Stomach (tissue), 4 donors: ENCODE measurements at regions not wholly inside any gene's neighbourhood (a gene's known extent, or its start where the extent isn't known, plus 50 kb on each side); places are given as distances from the start of the nearest gene placed in this dataset.

ENCODE experiments used
- CTCF ChIP-seq, 7 experiments: fragments of 450-650 bp in 4 of 7; fragments of 200-600 bp in 3 of 7; sonication (generic) in 3 of 7; IDR thresholded peaks; one replicate each; pipeline ENCODE4 v1.5.1; 2016 to 2019; ENCODE audit warnings: antibody characterized with exemption in 7 of 7, control low read depth in 2 of 7, mild to moderate bottlenecking in 1 of 7
- EP300 ChIP-seq: sonication (generic); formaldehyde crosslinking; IDR thresholded peaks from one replicate; pipeline ENCODE4 v1.6.1; 2017; ENCODE audit warnings: antibody characterized with exemption
- POLR2AphosphoS5 ChIP-seq, 3 donors: sonication (generic); formaldehyde crosslinking; IDR thresholded peaks; one replicate each; pipeline ENCODE4 v1.6.1; 2016; ENCODE audit warnings: antibody characterized with exemption in 3 of 3

- TF ChIP-seq CTCF (IDR thresholded peaks at IDR 0.05) (no peak), POLR2AphosphoS5 (IDR thresholded peaks at IDR 0.05) (no peak), EP300 (no peak)
Observed at GRCh38 chr2:37812941-37813730, 112.0 kb upstream of the RMDN2 start.
